ENCODE measurements at regions not wholly inside any gene's neighbourhood (a gene's known extent, or its start where the extent isn't known, plus 50 kb on each side); places are given as distances from the start of the nearest gene placed in this dataset.

DNA sequence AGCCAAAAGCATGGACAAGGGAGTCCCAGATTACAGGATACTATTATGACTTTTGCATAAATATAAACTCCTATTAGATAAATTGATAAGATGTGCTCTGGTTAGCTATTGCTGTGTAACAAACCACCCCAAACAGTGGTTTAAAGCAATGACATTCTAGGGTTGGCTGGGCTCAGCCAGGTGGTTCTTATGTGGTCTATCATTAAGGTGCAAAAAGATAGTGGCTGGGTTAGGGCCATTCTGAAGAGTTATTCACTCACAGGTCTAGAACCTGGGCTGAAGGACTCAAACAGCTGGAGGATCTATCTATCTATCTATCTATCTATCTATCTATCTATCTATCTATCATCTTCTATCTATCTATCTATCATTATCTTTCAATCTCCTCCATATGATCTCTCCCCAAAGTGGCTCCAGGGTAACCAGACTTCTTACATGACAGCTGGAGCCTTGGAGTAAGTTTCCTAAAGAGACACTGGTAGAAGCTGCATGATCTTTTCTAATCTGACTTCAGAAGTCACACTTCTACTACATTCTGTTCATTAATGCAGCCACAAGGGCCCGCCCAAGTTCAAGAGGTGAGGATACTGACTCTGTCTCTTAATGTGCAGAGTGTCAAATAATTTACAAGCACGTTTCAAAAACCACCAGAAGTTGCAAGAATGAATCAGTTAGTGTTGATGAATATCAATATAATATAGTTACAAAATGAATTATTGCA is 74.9 kb upstream of the XCR1 start:
- TF ChIP-seq, protein P1, sequence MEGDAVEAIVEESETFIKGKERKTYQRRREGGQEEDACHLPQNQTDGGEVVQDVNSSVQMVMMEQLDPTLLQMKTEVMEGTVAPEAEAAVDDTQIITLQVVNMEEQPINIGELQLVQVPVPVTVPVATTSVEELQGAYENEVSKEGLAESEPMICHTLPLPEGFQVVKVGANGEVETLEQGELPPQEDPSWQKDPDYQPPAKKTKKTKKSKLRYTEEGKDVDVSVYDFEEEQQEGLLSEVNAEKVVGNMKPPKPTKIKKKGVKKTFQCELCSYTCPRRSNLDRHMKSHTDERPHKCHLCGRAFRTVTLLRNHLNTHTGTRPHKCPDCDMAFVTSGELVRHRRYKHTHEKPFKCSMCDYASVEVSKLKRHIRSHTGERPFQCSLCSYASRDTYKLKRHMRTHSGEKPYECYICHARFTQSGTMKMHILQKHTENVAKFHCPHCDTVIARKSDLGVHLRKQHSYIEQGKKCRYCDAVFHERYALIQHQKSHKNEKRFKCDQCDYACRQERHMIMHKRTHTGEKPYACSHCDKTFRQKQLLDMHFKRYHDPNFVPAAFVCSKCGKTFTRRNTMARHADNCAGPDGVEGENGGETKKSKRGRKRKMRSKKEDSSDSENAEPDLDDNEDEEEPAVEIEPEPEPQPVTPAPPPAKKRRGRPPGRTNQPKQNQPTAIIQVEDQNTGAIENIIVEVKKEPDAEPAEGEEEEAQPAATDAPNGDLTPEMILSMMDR (conservative IDR thresholded peaks at IDR 0.05), result no peak
- TF ChIP-seq ZFX (IDR thresholded peaks at IDR 0.05), result no peak
